HG03045 (cell line): ENCODE measurements at regions not wholly inside any gene's neighbourhood (a gene's known extent, or its start where the extent isn't known, plus 50 kb on each side); places are given as distances from the start of the nearest gene placed in this dataset.
A peak's percentile ranks its signal among the peaks of the same experiment; 100 is the strongest.

ENCODE experiments used
- ATAC-seq: cut with Tn5 transposase; IDR thresholded peaks from one replicate; pipeline ENCODE4 v1.9.1; 2021; ENCODE audit warnings: mild to moderate bottlenecking, moderate library complexity; ENCODE audit not compliant: unreplicated experiment

DNA sequence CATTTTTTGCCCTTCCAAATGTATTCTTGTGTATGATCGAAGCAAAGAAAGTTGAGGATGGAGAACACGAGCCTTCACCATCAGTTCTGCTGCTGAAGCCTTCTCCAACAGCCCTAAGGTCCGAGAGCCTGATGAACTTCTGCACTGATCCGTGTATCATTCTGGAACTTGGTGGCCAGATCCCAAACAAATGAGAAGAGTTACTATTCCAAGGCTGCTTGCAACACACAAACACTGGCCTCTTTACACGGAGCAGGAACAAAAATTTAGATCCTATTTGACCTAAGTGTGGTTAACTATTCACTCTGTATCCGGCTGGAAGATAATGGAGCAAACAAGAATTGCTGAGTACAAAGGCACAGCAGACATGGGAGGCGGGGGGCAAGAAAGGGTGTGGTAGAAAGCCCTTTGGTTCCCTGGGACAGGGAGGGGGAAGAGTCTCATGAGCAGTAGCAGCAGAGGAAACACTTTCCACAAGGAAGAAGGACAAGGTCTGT is 282.9 kb downstream of the SOX9 start:
- no peak for ATAC-seq

DNA sequence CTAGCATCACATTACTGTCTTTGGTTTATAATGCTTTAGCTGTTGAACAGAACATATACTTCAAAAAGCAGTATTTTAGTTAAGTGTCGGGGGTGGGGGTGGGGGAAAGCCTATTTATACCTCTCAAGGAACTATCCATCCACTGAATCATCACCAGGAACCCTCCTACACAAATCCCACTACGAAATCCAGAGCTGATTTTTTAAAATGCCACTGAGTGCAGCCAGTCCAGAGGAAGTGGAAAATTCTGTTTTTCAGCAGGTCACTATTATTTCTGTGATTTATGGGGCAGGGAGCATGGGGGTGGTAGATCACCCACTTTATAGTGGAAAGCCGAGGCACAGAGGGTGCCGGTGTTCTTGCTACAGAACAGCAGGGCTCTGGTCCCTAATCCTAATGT is 284.1 kb downstream of the SOX9 start:
- ATAC-seq, result no peak

DNA sequence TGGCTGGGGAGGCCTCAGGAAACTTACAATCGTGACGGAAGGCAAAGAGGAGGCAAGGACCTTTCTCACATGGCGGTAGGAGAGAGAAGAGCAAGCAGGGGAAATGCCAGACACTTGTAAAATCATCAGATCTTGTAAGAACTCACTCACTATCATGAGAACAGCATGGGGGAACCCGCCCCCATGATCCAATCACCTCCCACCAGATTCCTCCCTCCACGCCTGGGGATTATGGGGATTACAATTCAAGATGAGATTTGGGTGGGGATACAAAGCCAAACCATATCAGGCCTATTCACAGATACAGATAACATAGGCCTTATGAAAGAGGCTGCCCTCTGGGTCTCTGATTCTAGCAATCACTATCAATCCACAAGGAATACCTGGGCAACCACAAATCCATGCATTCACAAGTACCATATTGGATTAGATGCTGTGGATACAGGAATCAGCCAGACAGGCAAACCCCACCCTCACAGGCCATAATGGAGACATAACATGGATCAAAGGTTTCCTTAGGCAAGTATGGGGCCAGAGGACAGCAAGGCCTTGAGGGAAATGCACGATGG is 284.9 kb downstream of the SOX9 start:
- ATAC-seq, result no peak

DNA sequence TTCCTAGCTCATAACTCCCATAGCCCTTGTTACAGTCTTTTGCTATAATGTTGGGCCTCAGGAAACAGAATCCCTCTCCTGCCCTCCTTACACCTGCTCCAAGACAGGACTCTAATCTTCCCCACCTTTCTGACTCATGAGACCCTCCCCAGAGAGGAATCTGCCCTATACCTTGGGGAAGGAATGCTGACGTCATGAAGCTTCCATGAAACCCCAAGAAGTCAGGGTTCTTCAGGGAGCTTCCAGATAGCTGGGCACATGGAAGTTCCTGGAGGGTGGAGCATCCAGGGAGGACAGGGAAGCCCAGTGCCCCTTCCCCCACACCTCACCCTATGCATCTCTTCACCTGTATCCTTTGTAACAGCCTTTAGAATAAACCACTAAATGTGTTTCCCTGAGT is 285.7 kb downstream of the SOX9 start:
- no peak for ATAC-seq

DNA sequence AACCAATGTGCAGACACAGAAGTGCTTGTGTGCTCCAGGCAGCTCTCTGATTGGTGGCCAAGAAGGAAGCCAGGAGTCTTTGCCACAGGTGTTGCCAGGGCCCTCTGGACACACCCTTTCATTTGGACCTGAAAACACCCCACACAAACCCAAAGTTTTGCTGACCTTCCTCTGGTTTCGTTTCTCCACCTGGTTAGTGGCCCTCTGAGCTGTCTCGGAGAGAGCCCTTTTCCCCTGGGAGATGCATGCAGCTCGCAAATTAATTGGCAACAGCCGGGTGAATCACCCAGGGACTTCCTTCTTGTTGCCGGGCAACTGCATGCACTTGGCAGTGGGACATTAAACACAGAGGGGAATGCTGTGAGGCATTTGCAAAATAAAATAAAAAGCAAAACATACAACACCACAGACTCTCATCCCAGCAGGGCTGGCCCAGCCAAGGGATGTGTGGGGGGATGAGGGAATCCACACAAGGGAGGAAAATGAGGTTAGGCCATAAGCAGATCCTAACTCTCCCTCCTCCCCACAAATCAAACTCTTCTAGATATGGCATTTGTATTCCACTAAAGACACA is 286.6 kb downstream of the SOX9 start:
- ATAC-seq, result peak; percentile 70

DNA sequence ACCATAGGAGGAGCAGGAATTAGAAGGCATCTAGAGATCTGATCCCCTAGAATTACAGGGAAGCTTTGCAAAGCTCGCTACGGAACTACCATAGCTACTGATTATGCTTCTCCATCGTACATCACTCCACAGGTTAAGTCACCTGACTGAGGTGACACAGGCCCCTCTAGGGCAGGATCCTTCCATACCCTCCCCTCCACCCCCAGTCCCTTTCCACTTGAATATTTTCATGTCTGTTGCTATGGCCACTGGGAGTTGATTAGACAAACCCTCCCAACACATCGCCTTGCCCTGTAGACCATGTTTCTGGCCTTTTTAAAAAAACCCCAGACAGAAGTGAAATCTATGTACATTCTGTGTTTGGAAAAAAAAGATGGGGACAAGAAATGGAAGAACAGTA is 287.1 kb downstream of the SOX9 start:
- no peak for ATAC-seq

DNA sequence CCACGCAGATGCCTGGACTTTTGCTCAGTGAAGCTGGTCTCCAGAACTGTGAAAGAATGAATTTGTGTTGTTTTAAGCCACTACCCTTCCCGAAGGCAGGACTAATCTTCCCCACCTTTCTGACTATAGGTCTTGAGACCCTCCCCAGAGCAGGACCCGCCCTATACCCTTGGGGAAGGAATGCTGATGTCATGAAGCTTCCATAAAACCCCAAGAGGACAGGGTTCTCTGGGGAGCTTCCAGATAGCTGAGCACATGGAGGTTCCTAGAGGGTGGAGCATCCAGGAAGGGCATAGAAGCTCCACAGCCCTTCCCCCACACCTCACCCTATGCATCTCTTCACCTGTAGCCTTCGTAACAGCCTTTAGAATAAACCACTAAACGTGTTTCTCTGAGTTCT is 287.8 kb downstream of the SOX9 start:
- no peak for ATAC-seq

DNA sequence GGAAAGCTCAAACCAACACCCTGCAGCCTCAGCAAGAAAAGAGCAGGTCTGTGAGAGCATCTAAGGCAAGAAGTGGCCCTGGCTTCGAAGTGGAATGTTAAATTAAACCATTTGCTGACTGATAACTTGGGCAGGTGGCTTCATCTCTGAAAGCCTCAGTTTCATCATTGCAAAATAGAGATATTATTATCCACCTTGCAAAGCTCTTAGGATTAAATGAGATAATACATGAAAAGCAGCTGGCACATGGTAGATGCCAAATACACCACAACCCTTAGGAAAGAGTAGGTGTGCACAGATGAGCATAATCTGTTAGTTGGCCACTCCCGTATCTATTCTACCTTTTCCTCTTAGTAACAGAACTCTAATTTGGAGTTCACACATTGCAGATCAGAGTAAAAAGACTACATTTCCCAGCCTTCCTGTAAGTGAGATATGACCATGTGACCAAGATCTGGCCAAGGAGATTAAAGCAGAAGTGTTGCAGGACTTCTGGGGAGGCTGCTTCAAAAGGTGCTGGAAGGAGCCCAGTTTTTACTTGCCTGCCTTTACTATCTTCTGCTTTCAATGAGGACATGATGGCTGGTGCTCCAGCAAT is 288.7 kb downstream of the SOX9 start:
- no peak for ATAC-seq

DNA sequence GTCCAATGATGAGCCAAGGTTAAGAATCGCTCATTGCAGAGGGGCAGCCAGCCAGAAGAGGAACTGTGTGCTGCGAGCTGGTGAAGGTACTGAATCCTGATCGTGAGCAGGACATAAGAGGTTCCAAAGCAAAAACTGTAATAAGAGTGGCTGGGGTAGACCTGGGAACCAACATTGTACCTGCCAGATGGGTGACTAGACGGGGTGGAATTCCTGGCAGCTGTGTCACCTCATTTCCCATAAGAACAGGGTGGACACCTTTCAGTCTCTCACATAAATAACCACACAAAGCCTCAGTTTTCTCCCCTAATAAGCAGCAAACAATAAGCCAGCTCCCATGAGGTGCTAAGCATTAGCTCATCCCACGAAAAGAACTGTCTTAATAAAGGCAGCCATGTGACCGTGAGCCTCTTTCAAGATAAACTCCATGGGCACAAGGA is 290.3 kb downstream of the SOX9 start:
- no peak for ATAC-seq

DNA sequence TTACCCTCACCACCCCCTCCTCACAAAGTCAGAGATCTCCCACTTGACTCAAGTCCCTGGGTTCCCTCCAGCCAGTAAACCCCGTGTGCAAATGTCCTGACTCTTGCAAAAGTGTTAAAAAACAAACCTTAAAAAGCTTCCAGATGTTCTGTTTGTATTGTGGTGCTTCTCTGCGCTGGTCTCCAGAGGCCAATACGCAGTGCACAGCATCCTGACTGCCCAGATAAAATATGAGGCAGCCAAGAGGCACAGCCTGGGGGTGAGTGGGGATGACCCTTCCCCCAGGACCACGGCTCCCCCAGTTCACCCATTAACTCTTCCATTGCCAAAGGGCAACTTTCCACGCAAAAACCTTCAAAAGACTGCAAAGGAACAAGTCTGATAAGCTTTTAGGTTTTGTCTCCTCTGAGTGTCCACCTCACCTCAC is 291.8 kb downstream of the SOX9 start:
- no peak for ATAC-seq

DNA sequence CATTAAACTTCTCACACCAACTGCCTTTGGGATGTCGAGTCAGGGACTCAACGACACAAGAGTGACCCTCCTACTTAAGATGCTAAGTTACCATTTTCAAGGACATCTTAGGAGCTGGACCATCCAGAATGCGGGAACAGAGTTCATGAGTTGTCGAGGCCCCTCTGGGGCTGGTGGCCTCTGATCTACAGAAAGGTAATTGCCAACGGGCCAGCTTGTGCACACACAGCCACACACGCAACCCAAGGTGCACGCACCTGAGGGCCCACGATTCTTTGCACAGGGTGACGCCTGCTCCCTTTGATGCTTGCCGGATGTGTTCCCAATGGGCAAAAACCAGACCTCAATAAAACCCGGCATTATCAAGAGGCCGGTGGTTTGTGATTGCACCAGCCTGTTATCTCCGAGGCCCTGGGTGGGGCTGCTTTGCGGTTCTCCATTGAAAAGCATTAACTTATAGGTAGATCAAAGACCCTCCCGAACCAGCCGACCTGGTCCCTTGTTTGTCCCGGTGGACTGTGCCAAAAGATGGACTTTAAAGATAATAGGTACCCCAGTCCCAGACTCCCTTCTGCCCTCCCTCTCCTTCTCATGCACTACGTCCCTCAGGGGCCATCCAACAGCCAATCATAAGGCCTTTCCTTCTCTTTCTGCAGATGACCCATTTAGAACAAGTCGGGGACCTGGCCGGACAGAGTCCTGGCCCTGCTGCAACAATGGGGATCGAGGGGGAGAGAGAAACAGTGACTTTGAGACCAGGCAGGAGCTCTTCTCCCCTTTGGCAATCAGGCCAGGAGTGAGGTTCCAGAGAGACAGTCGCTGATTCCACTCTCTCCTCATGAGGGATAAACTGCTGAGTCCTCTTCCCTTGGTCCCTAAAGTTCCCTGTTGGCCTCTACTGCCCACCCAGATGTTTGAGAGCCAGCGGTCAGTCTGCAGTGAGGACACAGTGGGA is 292.5 kb downstream of the SOX9 start:
- no peak for ATAC-seq

DNA sequence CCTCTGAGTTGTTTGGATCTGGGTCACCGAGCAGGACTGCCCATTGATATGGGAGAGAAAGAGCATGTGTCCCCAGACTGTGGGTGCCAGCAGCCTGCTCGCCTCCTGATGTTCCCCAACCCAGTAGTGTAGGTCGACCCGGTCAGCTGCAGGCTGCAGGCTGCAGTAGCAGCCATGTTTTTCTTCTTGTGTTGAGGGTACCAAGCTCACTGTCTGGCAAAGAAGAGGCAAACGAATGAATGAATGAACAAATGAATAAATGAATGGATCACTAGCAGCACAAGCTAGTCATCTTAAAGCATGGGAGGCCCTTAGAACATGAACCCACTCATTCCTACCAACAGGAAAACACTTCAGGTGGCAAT is 293.2 kb downstream of the SOX9 start:
- no peak for ATAC-seq

DNA sequence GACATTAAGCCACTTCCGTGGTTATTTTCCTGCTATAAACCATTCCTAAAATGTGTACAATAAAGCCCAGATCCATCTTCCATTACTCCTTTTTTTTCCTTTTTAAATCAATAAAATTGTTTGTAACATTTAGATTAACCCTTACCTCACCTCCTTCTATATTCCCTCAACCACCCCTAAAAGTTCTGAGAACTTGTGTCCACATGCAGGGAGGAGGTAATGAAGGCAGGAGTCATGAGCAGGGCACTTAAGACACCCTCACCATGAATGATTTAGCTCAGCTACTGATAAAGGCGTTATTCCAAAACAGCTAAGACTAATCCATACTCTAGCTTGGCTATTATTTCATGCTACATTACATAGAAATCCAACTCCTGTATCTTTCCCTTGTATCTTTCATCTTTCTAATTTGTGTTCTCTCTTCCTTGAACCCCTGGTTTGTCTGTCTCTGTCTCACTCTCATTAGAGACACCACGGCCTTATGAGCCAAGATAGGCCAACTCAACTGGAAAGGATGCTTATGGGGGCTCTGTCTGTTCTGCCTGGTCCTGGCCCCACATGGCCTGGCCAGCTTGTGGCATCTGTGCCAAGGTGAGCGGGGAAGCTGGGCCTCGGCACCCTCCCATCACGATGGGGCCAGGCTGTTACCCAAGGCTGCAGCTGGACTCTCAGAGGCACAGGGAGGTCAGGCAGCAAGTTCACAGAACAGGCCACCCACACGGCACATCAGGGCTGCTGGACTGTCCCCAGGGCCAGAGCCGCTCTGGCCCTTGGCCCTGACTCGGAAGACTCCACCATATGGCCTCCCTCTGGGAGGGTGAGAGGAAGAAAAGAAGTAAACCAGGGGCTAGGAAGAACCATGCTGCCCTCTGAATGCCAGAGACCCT is 294.4 kb downstream of the SOX9 start:
- ATAC-seq, result no peak

DNA sequence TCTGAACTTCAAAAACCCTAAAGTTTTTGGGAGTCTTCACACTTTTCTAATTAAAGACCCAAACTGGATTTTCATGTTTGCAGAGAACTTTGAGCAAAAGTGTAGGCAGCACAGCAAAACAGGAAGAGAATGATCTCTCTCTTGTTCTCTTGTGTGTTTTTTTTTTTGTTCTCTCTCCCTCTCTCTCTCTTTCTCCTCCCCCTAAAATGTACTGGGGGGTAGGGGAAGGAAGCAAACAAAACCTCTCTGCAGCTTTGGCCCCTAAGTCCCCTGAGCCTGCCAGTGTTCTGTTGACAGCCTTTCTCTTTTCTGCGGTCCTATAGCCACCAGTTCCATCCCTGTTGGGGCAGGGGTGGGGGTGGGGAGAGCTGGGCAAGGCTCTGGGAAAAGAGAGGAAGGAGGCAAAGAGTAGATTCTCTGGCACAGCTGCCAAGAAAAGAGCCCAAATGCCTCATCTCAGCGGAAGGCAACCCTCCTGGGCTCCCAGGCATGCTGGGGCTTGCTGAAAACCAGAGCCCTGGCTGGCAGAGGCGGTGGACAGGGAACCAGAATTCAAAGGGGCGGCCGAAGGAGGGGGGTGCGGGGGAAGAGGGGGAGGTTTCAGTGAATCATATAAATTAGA is 295.3 kb downstream of the SOX9 start:
- ATAC-seq, result no peak

DNA sequence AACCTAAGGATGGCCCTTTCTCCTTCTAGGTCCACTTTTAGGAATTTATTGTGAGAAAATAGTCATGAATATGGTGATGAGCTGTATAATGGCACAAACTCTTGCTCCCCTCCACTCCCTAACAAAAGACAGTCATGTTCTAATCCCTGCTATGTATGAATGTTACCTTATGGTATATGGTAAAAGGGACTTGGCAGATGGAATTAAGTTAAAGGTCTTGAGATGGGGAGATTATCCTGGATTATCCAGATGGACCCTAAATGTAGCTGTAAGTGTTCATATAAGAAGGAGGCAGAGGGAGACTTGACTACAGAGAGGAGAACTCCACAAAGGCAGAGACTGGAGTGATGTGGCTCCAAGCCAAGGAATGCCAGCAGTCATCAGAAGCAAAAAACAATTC is 296.1 kb downstream of the SOX9 start:
- no peak for ATAC-seq

DNA sequence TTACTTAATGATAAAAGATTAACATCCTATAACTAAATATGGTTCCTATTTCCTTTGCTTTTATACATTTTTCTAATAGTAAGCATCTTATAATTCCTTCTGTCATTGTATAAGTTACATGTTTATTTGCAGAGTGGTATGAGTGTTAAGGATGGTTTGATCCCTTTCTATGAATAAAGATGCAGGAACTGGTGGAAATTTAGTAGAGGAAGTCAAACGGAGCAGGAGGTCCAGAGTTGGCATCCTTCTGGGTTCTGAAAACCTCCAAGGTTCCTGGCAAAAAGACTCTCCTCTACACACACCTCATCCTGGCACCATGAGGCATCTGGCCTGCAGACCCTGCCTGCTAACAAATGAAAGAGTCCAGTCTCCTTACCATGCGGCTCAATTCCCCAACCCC is 296.8 kb downstream of the SOX9 start:
- no peak for ATAC-seq

DNA sequence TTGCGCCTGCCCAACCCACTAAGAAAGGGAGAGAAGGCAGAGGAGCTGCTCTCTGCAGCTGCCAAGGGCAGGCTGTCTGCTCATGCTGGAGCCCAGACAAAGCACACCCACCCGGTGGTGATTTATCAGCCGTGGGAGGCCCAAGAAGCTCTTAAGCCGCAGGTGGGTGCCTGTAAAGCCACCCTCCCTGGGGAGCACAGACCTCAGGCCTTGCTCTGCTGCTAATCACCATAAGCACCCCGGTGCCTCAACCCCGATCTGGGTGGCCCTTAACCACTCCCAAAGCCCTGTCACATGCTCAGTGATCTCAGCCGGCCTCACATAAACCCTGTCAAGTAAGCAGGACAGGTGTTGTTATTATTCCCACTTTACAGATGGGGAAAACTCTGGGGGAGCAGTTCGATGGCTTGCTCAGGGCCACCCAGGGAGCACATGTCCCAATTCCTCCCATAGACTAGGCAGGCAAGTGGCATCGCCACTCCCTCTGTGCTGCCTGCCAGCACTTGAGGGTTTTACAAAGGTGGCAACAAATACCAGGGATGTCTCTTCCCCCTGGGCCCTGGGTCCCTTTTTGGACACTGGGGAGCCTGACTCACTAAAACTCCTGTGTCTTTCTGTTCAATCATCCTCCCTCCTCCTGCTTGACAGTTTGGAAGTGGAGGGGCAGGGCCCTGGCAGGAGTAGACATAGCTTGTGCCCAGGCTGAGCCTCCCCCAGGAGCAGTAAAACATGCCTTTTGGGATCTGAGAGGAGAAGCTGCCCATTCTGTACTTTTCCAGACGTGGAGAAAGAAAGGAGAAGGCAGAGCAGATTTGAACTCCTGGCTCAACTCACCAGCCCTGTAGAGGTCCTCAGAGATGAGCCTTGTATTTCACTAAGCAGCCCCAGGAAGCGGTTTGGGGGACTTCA is 299.3 kb downstream of the SOX9 start:
- peak; percentile 30 for ATAC-seq

DNA sequence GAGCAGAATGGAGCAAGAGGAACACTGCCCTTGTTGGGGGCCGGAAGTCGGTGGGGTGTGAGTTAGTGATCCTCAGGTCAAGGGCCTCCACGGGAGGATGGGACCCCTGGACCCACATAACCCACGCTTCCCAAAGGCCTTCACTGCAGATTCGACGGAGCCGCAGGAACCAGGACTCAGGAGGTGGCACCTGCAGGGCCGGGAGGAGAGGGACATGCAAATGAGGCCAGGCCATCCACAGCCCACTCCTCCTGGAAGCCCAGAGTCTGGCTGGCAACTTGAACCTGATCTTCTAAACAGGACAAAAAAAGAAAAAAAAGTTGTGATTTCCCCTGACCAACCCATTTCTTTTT is 299.9 kb downstream of the SOX9 start:
- no peak for ATAC-seq
